ENCODE measurements at regions not wholly inside any gene's neighbourhood (a gene's known extent, or its start where the extent isn't known, plus 50 kb on each side); places are given as distances from the start of the nearest gene placed in this dataset.

GRCh38 chr12:9324782-9325181, 116.6 kb upstream of the PZP start:
- TF ChIP-seq CTCF (IDR thresholded peaks at IDR 0.05) (no peak), POLR2A (IDR thresholded peaks at IDR 0.05) (no peak)
